ENCODE measurements at regions not wholly inside any gene's neighbourhood (a gene's known extent, or its start where the extent isn't known, plus 50 kb on each side); places are given as distances from the start of the nearest gene placed in this dataset.
"Not testable (repeated sequence)": the region's sequence is repeated elsewhere in the genome, so short reads cannot be mapped to it uniquely, and the experiment has no call there.

DNA sequence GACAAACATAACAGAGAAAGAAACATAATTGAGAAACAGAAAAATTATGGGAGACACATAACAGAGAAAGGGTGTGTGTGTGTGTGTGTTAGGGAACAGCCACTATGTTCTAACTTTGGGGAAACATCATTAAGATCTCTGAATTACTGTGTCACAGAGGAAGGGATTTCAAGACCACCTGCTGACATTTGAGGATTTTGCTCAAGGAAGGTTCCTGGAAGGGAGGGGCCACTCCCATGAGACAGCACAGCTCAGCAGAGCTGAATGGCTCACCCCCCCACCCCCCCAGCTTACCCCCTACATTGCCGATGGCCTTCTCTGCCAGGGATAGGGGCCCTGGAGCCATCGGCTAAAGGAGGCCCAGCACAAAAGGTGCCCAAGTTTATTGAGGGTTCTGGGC lies 124.6 kb upstream of the ZNF469 start:
- not testable (repeated sequence) for H3K27ac ChIP-seq (ENCODE audit: low read depth); DNase-seq (ENCODE audit: low spot score); H3K27me3 ChIP-seq (ENCODE audit: insufficient read depth); ATAC-seq; H2AFZ ChIP-seq; H4K20me1 ChIP-seq (replicated peaks; ENCODE audit: insufficient read depth); H3K27ac Mint-ChIP-seq; H3K36me3 ChIP-seq (ENCODE audit: insufficient read depth); H3K4me2 ChIP-seq; H3K4me3 ChIP-seq; H3K79me2 ChIP-seq (replicated peaks; ENCODE audit: insufficient read depth); H3K9me2 ChIP-seq (ENCODE audit: insufficient read depth); H3F3A ChIP-seq (replicated peaks; ENCODE audit: low read depth); H3K4me3 Mint-ChIP-seq; H3K4me1 ChIP-seq (ENCODE audit: insufficient read depth)
- H3K9me3 Mint-ChIP-seq, result peaks cover 25% of the 10 kb centered on the region
- peaks cover 18% of the 10 kb centered on the region for H3K27me3 Mint-ChIP-seq (ENCODE audit: insufficient read depth, low read depth, poor library complexity)
- peaks cover 22% of the 10 kb centered on the region; the same call in 2 of the 3 replicates for H3K36me3 Mint-ChIP-seq (ENCODE audit: low read depth)
- H3K4me1 Mint-ChIP-seq, result peaks cover 29% of the 10 kb centered on the region

DNA sequence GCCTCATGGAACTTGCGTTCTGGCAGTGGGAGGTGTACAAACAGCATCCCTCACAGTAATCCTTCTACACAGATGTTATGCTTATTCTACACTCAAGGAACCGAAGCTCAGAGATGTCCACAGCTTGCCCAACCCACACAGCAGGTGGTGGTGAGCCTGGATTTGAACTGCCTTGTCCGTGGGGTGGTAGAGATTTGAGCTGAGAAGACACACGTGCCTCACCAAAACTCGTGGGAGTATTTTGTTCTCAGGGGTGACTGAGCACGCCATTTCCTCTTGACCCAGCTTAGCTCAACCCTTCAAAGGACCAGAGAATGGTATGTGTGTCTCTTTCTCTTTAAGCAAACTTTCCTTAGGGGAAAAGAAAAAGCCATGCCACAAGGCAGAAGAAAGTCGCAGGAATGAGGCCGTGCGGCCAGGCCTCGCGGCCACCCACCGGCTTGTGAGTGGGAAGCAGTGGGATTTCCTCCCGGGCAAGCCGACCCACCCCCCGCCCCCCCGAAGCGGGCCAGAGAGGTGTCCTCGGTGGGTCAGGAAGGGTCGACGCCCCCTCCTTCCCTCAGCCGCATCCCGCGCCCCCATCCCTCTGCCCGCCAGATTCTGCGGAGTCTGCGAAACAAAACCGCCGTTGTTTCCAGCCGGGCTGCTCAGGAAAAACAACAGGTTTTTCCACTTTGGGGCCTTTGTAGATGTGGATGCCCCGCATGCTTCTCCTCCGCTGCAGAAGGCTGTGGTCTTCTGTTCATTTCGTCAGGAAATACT lies 123.8 kb upstream of the ZNF469 start:
- Mint-ChIP-seq H3K4me1 (peaks cover 29% of the 10 kb centered on the region), H3K27me3 (ENCODE audit: insufficient read depth, low read depth, poor library complexity) (peaks cover 18% of the 10 kb centered on the region), H3K36me3 (ENCODE audit: low read depth) (peaks cover 22% of the 10 kb centered on the region; the same call in 2 of the 3 replicates), H3K4me3 (peak overlapping the region; percentile 42), H3K9me3 (peaks cover 25% of the 10 kb centered on the region), H3K27ac (peak overlapping the region; percentile 31; the same call in 1 of the 2 replicates)
- not testable (repeated sequence) for H4K20me1 ChIP-seq (replicated peaks; ENCODE audit: insufficient read depth); H3K36me3 ChIP-seq (ENCODE audit: insufficient read depth); H3K27me3 ChIP-seq (ENCODE audit: insufficient read depth); H3F3A ChIP-seq (replicated peaks; ENCODE audit: low read depth); H3K27ac ChIP-seq (ENCODE audit: low read depth); H3K79me2 ChIP-seq (replicated peaks; ENCODE audit: insufficient read depth); H3K4me1 ChIP-seq (ENCODE audit: insufficient read depth); H3K9me2 ChIP-seq (ENCODE audit: insufficient read depth)
- peak overlapping the region; percentile 69 for H2AFZ ChIP-seq
- peak overlapping the region; percentile 62; the same call in 1 of the 2 replicates for H3K4me2 ChIP-seq
- peak overlapping the region; percentile 26; the same call in 1 of the 2 replicates for H3K4me3 ChIP-seq
- ATAC-seq (peak; percentile 79), DNase-seq (ENCODE audit: low spot score) (peak; percentile 64)

DNA sequence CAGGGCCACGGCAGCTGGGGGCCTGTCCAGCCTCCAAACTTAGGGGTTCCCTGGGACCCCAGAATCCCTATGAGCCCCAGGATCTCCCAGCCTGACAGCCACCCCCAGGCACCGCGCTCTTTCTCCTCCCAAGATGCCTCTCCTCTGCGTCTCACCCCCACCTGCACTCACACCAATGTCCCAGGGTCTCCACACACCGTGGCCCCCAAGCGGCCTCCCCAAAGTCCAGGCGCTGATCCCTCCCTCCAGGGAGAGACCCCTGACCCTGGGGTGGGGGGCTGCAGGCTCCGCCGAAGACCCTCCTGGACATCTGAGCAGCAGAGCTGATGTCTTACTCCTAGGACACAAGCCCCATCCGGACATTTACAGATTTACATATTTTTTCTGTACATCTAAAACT lies 123.2 kb upstream of the ZNF469 start:
- H3K27ac ChIP-seq (ENCODE audit: low read depth); H3K27me3 ChIP-seq (ENCODE audit: insufficient read depth); H3K9me2 ChIP-seq (ENCODE audit: insufficient read depth); H4K20me1 ChIP-seq (replicated peaks; ENCODE audit: insufficient read depth); H3K36me3 ChIP-seq (ENCODE audit: insufficient read depth); DNase-seq (ENCODE audit: low spot score); H3K4me1 ChIP-seq (ENCODE audit: insufficient read depth); H3K79me2 ChIP-seq (replicated peaks; ENCODE audit: insufficient read depth); H3F3A ChIP-seq (replicated peaks; ENCODE audit: low read depth); H2AFZ ChIP-seq: not testable (repeated sequence)
- peak overlapping the region; percentile 62 for H3K4me2 ChIP-seq
- Mint-ChIP-seq H3K27me3 (ENCODE audit: insufficient read depth, low read depth, poor library complexity) (peaks cover 18% of the 10 kb centered on the region), H3K27ac (peak overlapping the region; percentile 31; the same call in 1 of the 2 replicates), H3K4me1 (peaks cover 29% of the 10 kb centered on the region), H3K9me3 (peaks cover 25% of the 10 kb centered on the region), H3K4me3 (peak overlapping the region; percentile 42), H3K36me3 (ENCODE audit: low read depth) (peaks cover 22% of the 10 kb centered on the region; the same call in 2 of the 3 replicates)
- peak overlapping the region; percentile 26; the same call in 1 of the 2 replicates for H3K4me3 ChIP-seq
- peak; percentile 36 for ATAC-seq

- not testable (repeated sequence) for H3K4me3 ChIP-seq; DNase-seq (ENCODE audit: low spot score); H2AFZ ChIP-seq; H3K36me3 ChIP-seq (ENCODE audit: insufficient read depth); ATAC-seq; H3K27me3 ChIP-seq (ENCODE audit: insufficient read depth); H3K4me2 ChIP-seq; H3K27ac ChIP-seq (ENCODE audit: low read depth); H3K4me3 Mint-ChIP-seq; H3K9me2 ChIP-seq (ENCODE audit: insufficient read depth); H3K27ac Mint-ChIP-seq; H3K79me2 ChIP-seq (replicated peaks; ENCODE audit: insufficient read depth); H3F3A ChIP-seq (replicated peaks; ENCODE audit: low read depth); H3K4me1 ChIP-seq (ENCODE audit: insufficient read depth); H4K20me1 ChIP-seq (replicated peaks; ENCODE audit: insufficient read depth)
- peaks cover 18% of the 10 kb centered on the region for H3K27me3 Mint-ChIP-seq (ENCODE audit: insufficient read depth, low read depth, poor library complexity)
- H3K4me1 Mint-ChIP-seq, result peaks cover 29% of the 10 kb centered on the region
- H3K36me3 Mint-ChIP-seq (ENCODE audit: low read depth), result peaks cover 20% of the 10 kb centered on the region; the same call in 2 of the 3 replicates
- peaks cover 21% of the 10 kb centered on the region for H3K9me3 Mint-ChIP-seq
Measured at GRCh38 chr16:88260146-88260545, 122.6 kb upstream of the ZNF469 start.

DNA sequence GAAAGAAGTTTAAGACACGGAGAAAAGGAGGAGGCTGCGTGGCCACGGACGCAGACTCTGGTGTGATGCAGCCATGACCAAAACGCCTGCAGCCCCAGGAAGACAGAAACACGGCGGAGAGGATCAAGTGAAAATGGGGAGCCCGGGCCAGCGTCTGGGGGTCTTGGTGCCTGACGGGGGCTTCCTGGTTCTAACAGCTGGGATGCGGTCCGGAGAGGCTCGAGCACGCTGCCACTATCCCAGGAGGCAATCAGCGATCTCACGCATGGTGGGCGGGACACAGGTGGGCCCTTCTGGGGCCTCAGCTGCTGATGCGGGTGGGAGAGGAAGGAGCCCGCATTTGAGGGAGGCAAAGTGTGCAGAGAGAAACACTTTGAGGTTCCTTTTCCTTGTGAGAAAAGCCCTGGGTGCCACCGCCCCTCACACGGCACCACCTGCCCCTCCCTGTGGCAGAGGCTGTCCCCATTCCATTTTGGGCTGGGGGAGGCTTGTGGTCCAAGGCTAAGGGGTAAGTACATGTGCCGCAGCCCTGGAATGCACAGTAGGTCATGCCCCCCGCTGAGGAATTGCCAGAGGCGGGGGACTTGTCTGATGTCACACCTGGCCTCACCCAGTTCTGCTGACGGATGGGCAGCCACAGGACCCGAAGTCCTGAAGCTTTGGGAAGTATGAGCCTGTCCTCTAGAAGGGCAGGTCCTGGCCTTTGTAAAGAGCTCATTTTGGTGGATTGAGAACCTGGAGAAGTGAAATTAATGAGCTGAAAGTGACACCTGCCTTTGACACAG lies 121.7 kb upstream of the ZNF469 start:
- H4K20me1 ChIP-seq (replicated peaks; ENCODE audit: insufficient read depth); H3K36me3 ChIP-seq (ENCODE audit: insufficient read depth): not testable (repeated sequence)

DNA sequence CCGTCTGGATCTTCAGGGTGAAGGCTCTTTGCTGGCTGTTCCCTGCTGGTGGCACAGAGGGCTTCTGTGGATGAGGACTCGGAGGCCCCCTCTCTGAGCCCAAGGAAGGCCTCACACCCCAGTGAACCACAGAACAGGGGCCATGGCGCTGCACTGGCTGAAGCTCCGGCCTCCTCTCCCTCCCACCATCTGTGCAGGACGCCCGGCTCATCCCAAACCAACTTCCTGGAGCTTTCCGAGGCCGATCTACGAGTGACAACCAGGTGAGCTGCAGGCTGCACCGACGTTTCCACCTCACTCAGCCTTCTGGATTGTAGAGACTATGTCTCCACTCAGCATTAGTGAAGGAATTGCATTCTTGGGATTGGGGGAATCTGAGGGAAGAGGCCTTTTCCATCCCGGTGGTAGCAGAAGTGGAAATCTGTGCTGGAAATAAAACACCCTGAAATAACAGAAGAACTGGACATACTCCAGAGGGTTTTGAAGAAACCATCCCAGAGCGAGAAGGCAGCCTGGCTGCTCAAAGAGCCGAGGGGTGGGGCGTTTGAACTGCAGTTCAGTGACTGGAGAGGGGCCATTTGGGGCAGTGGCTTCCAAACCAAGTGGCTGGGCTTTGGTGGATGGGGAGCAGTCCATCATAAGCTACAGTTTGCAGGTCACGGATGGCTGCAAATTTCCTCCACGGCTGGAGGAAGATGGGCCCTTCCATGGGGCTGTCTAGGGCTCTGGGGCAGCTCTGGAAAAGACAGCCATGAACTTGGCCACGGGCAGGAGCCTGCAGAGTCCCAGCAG lies 120.7 kb upstream of the ZNF469 start:
- Mint-ChIP-seq H3K27me3 (ENCODE audit: insufficient read depth, low read depth, poor library complexity) (peaks cover 21% of the 10 kb centered on the region), H3K4me1 (peaks cover 29% of the 10 kb centered on the region)
- not testable (repeated sequence) for H3K27ac ChIP-seq (ENCODE audit: low read depth); H3K79me2 ChIP-seq (replicated peaks; ENCODE audit: insufficient read depth); ATAC-seq; H3K9me3 Mint-ChIP-seq; H2AFZ ChIP-seq; H3K27ac Mint-ChIP-seq; H3K4me1 ChIP-seq (ENCODE audit: insufficient read depth); H3K36me3 ChIP-seq (ENCODE audit: insufficient read depth); H4K20me1 ChIP-seq (replicated peaks; ENCODE audit: insufficient read depth); H3K4me3 Mint-ChIP-seq; H3K9me2 ChIP-seq (ENCODE audit: insufficient read depth); H3K4me3 ChIP-seq; H3K36me3 Mint-ChIP-seq (ENCODE audit: low read depth); H3K4me2 ChIP-seq; DNase-seq (ENCODE audit: low spot score); H3F3A ChIP-seq (replicated peaks; ENCODE audit: low read depth); H3K27me3 ChIP-seq (ENCODE audit: insufficient read depth)

More for the DNA sequence above, 121.7 kb upstream of the ZNF469 start:
- H3K79me2 ChIP-seq (replicated peaks; ENCODE audit: insufficient read depth); H3K27me3 ChIP-seq (ENCODE audit: insufficient read depth); H3K27ac Mint-ChIP-seq; H3K4me1 ChIP-seq (ENCODE audit: insufficient read depth); DNase-seq (ENCODE audit: low spot score); H3K4me3 ChIP-seq; ATAC-seq; H3K4me2 ChIP-seq; H2AFZ ChIP-seq; H3F3A ChIP-seq (replicated peaks; ENCODE audit: low read depth); H3K4me3 Mint-ChIP-seq; H3K9me2 ChIP-seq (ENCODE audit: insufficient read depth); H3K27ac ChIP-seq (ENCODE audit: low read depth): not testable (repeated sequence)
- peaks cover 19% of the 10 kb centered on the region for H3K27me3 Mint-ChIP-seq (ENCODE audit: insufficient read depth, low read depth, poor library complexity)
- H3K36me3 Mint-ChIP-seq (ENCODE audit: low read depth), result peaks cover 12% of the 10 kb centered on the region; the same call in 1 of the 3 replicates
- peaks cover 13% of the 10 kb centered on the region for H3K9me3 Mint-ChIP-seq
- peaks cover 29% of the 10 kb centered on the region for H3K4me1 Mint-ChIP-seq
